ENCODE measurements at regions not wholly inside any gene's neighbourhood (a gene's known extent, or its start where the extent isn't known, plus 50 kb on each side); places are given as distances from the start of the nearest gene placed in this dataset.

- DNase-seq, result no peak
These were observed 61.6 kb downstream of the LSM5 start for GRCh38 chr7:32428546-32428945.

GRCh38 chr7:32427769-32428291, 62.4 kb downstream of the LSM5 start:
- DNase-seq, result peak; percentile 64 to 78

- DNase-seq, result no peak
These were observed 73.3 kb downstream of the LSM5 start for GRCh38 chr7:32416846-32417245.

GRCh38 chr7:32415936-32416335, 74.2 kb downstream of the LSM5 start:
- no peak for DNase-seq

GRCh38 chr7:32415519-32415918, 74.7 kb downstream of the LSM5 start:
- DNase-seq, result no peak

GRCh38 chr7:32412471-32412870, 77.7 kb downstream of the LSM5 start:
- no peak for DNase-seq

- no peak for DNase-seq
These were observed 79.6 kb downstream of the LSM5 start for GRCh38 chr7:32410545-32410944.

- DNase-seq, result no peak
These were observed 83.8 kb downstream of the LSM5 start for GRCh38 chr7:32406386-32406785.

- DNase-seq, result no peak
These were observed 86.5 kb downstream of the LSM5 start for GRCh38 chr7:32403463-32404229.

GRCh38 chr7:32400676-32401075, 89.5 kb downstream of the LSM5 start:
- no peak for DNase-seq

GRCh38 chr7:32399311-32399710, 90.9 kb downstream of the LSM5 start:
- DNase-seq, result no peak

- DNase-seq, result no peak
These were observed 95.0 kb downstream of the LSM5 start for GRCh38 chr7:32395168-32395567.

- no peak for DNase-seq
These were observed 96.3 kb downstream of the LSM5 start for GRCh38 chr7:32393861-32394260.

- DNase-seq, result no peak
These were observed 100.0 kb downstream of the LSM5 start for GRCh38 chr7:32390210-32390609.

- DNase-seq, result no peak
These were observed 104.7 kb downstream of the LSM5 start for GRCh38 chr7:32385316-32385956.

GRCh38 chr7:32381024-32381601, 109.1 kb downstream of the LSM5 start:
- DNase-seq, result no peak

- no peak for DNase-seq
These were observed 110.6 kb downstream of the LSM5 start for GRCh38 chr7:32379510-32380112.

- no peak for DNase-seq
These were observed 111.2 kb downstream of the LSM5 start for GRCh38 chr7:32378988-32379387.

- DNase-seq, result no peak
These were observed 125.6 kb downstream of the LSM5 start for GRCh38 chr7:32364581-32364980.

- DNase-seq, result no peak
These were observed 130.1 kb downstream of the LSM5 start for GRCh38 chr7:32360127-32360526.

GRCh38 chr7:32357535-32358277, 132.5 kb downstream of the LSM5 start:
- no peak for DNase-seq

GRCh38 chr7:32347244-32347828, 142.8 kb downstream of the LSM5 start:
- DNase-seq, result peak; percentile 26 to 48
